D721Med (cell line): ENCODE measurements at regions not wholly inside any gene's neighbourhood (a gene's known extent, or its start where the extent isn't known, plus 50 kb on each side); places are given as distances from the start of the nearest gene placed in this dataset.

Experiments used
- DNase-seq: peaks from one replicate; pipeline ENCODE4 v3.0.0; 2011; ENCODE audit warnings: low spot score; ENCODE audit not compliant: insufficient read length
- FAIRE-seq: peaks from 2 replicates; lab custom pipeline; 2011; peaks lifted over from hg19 to GRCh38; lab: Jason Lieb, UNC
- CTCF ChIP-seq: IDR thresholded peaks from 2 replicates; pipeline ENCODE4 v1.5.1; 2012; ENCODE audit warnings: mild to moderate bottlenecking, control low read depth; ENCODE audit not compliant: insufficient read depth; ENCODE audit errors: missing control alignments

- DNase-seq = no peak
- no peak for TF ChIP-seq CTCF
- FAIRE-seq = no peak
Measured at GRCh38 chr4:129232589-129233337, 136.8 kb downstream of the C4orf33 start.

- TF ChIP-seq CTCF = no peak
- DNase-seq (no peak), FAIRE-seq (no peak)
Measured at GRCh38 chr4:129233691-129234090, 137.7 kb downstream of the C4orf33 start.

GRCh38 chr4:129236351-129236750, 140.4 kb downstream of the C4orf33 start:
- no peak for TF ChIP-seq CTCF
- FAIRE-seq (no peak), DNase-seq (no peak)

- no peak for TF ChIP-seq CTCF
- FAIRE-seq (no peak), DNase-seq (no peak)
Measured at GRCh38 chr4:129239088-129239487, 143.1 kb downstream of the C4orf33 start.

- TF ChIP-seq CTCF = no peak
- DNase-seq (no peak), FAIRE-seq (no peak)
Measured at GRCh38 chr4:129240816-129241215, 144.9 kb downstream of the C4orf33 start.

GRCh38 chr4:129246145-129246544, 150.2 kb downstream of the C4orf33 start:
- DNase-seq = no peak
- no peak for FAIRE-seq
- TF ChIP-seq CTCF = no peak

GRCh38 chr4:129246910-129247461, 151.0 kb downstream of the C4orf33 start:
- no peak for FAIRE-seq

More at GRCh38 chr4:129246910-129247461, 151.0 kb downstream of the C4orf33 start:
- no peak for DNase-seq
- no peak for TF ChIP-seq CTCF
